ENCODE measurements at regions not wholly inside any gene's neighbourhood (a gene's known extent, or its start where the extent isn't known, plus 50 kb on each side); places are given as distances from the start of the nearest gene placed in this dataset.

GRCh38 chr18:1922066-1922465 lies 649.2 kb downstream of the METTL4 start:
- no peak overlapping the region for H3K4me3 ChIP-seq (ENCODE audit: low read depth, low read length)
- H3K36me3 ChIP-seq (ENCODE audit: control insufficient read depth, insufficient read depth, low read length), result no peaks in the 10 kb centered on the region
- no TSS peak for BruUV-seq (replicated peaks)
- no peak for TF ChIP-seq CTCF (IDR thresholded peaks at IDR 0.05; ENCODE audit: insufficient read depth in 1 of 2, low read depth in 1 of 2, low read length in 1 of 2, severe bottlenecking in 1 of 2, unreplicated experiment in 1 of 2)
- Mint-ChIP-seq H3K4me1 (ENCODE audit: low read depth, unreplicated experiment) (peaks cover 12% of the 10 kb centered on the region), H3K27me3 (ENCODE audit: insufficient read depth, unreplicated experiment) (no peaks in the 10 kb centered on the region), H3K9me3 (ENCODE audit: unreplicated experiment) (peaks cover 17% of the 10 kb centered on the region), H3K36me3 (ENCODE audit: insufficient read depth, unreplicated experiment) (no peaks in the 10 kb centered on the region), H3K4me3 (ENCODE audit: unreplicated experiment) (no peak overlapping the region), H3K27ac (ENCODE audit: unreplicated experiment) (no peak overlapping the region)
- H3K4me1 ChIP-seq, result peaks cover 4% of the 10 kb centered on the region; the same call in 1 of the 2 replicates
- no peaks in the 10 kb centered on the region for H3K9me3 ChIP-seq
- POLR2A ChIA-PET, result no interaction called here
- intact Hi-C loops (cut with micrococcal nuclease; ENCODE audit: unreplicated experiment), result no loop called here
- no peaks in the 10 kb centered on the region for H3K27me3 ChIP-seq (replicated peaks; ENCODE audit: control insufficient read depth, insufficient read depth, low read length)
- CTCF ChIA-PET, result no interaction called here
- no peak for DNase-seq

- H3K27ac Mint-ChIP-seq (ENCODE audit: unreplicated experiment), result no peak overlapping the region
- Histone ChIP-seq H3K4me1 (no peaks in the 10 kb centered on the region), H3K4me3 (ENCODE audit: low read depth, low read length) (no peak overlapping the region), H3K36me3 (ENCODE audit: control insufficient read depth, insufficient read depth, low read length) (no peaks in the 10 kb centered on the region), H3K9me3 (no peaks in the 10 kb centered on the region), H3K27me3 (replicated peaks; ENCODE audit: control insufficient read depth, insufficient read depth, low read length) (no peaks in the 10 kb centered on the region)
- DNase-seq, result no peak
- POLR2A ChIA-PET, result no interaction called here
- intact Hi-C loops (cut with micrococcal nuclease; ENCODE audit: unreplicated experiment), result loop anchor here (5.0 kb wide), 1 partner anchor 74 kb away; no protein-coding TSS in a partner anchor
- TF ChIP-seq CTCF (IDR thresholded peaks at IDR 0.05; ENCODE audit: insufficient read depth in 1 of 2, low read depth in 1 of 2, low read length in 1 of 2, severe bottlenecking in 1 of 2, unreplicated experiment in 1 of 2), result no peak
- peaks cover 8% of the 10 kb centered on the region for H3K9me3 Mint-ChIP-seq (ENCODE audit: unreplicated experiment)
- CTCF ChIA-PET, result no interaction called here
- no peak overlapping the region for H3K4me3 Mint-ChIP-seq (ENCODE audit: unreplicated experiment)
- H3K4me1 Mint-ChIP-seq (ENCODE audit: low read depth, unreplicated experiment), result no peaks in the 10 kb centered on the region
- H3K36me3 Mint-ChIP-seq (ENCODE audit: insufficient read depth, unreplicated experiment), result no peaks in the 10 kb centered on the region
- BruUV-seq (replicated peaks), result no TSS peak
- no peaks in the 10 kb centered on the region for H3K27me3 Mint-ChIP-seq (ENCODE audit: insufficient read depth, unreplicated experiment)
Measured at GRCh38 chr18:1928711-1929110, 642.6 kb downstream of the METTL4 start.

GRCh38 chr18:1929720-1930119 lies 641.6 kb downstream of the METTL4 start:
- H3K4me3 Mint-ChIP-seq (ENCODE audit: unreplicated experiment), result no peak overlapping the region
- H3K27me3 ChIP-seq (replicated peaks; ENCODE audit: control insufficient read depth, insufficient read depth, low read length), result no peaks in the 10 kb centered on the region
- H3K4me3 ChIP-seq (ENCODE audit: low read depth, low read length), result no peak overlapping the region
- ChIA-PET POLR2A (no interaction called here), CTCF (no interaction called here)
- H3K4me1 Mint-ChIP-seq (ENCODE audit: low read depth, unreplicated experiment), result no peaks in the 10 kb centered on the region
- H3K9me3 Mint-ChIP-seq (ENCODE audit: unreplicated experiment), result peaks cover 8% of the 10 kb centered on the region
- H3K36me3 Mint-ChIP-seq (ENCODE audit: insufficient read depth, unreplicated experiment), result no peaks in the 10 kb centered on the region
- no peak for DNase-seq
- no peaks in the 10 kb centered on the region for H3K27me3 Mint-ChIP-seq (ENCODE audit: insufficient read depth, unreplicated experiment)
- no peak overlapping the region for H3K27ac Mint-ChIP-seq (ENCODE audit: unreplicated experiment)
- no peaks in the 10 kb centered on the region for H3K9me3 ChIP-seq
- no peaks in the 10 kb centered on the region for H3K4me1 ChIP-seq
- TF ChIP-seq CTCF (IDR thresholded peaks at IDR 0.05; ENCODE audit: insufficient read depth in 1 of 2, low read depth in 1 of 2, low read length in 1 of 2, severe bottlenecking in 1 of 2, unreplicated experiment in 1 of 2), result no peak
- no peaks in the 10 kb centered on the region for H3K36me3 ChIP-seq (ENCODE audit: control insufficient read depth, insufficient read depth, low read length)
- intact Hi-C loops (cut with micrococcal nuclease; ENCODE audit: unreplicated experiment), result loop anchor here (5.0 kb wide), 1 partner anchor 73 kb away; no protein-coding TSS in a partner anchor
- no TSS peak for BruUV-seq (replicated peaks)

All from Caco-2 (cell line).